ENCODE measurements at regions not wholly inside any gene's neighbourhood (a gene's known extent, or its start where the extent isn't known, plus 50 kb on each side); places are given as distances from the start of the nearest gene placed in this dataset.

DNA sequence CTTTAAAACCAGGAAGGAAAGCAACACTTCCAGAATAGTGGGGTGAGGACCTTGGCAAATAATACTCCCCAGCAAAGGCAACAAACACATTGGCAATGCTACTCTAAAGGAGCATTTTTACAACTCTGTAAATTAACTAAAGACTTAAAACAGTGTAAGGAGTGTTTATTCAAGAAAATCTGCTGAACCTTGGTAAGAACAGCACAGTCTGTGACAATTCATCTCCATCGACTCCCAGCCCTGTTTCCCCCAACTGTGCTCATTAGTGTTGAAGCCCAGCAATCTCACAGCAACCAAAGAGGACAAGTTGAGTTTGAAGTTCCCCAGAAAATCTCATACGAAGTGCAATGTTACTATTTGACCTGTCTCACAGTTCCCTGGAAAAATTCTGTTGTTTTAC is 884.9 kb downstream of the C6orf118 start:
- no peak for DNase-seq

- DNase-seq, result no peak
Measured at GRCh38 chr6:164419099-164419498, 890.3 kb downstream of the C6orf118 start.

- DNase-seq, result no peak
Measured at GRCh38 chr6:164418262-164418588, 891.2 kb downstream of the C6orf118 start.

GRCh38 chr6:164417537-164418261 is 891.7 kb downstream of the C6orf118 start:
- DNase-seq, result no peak

DNA sequence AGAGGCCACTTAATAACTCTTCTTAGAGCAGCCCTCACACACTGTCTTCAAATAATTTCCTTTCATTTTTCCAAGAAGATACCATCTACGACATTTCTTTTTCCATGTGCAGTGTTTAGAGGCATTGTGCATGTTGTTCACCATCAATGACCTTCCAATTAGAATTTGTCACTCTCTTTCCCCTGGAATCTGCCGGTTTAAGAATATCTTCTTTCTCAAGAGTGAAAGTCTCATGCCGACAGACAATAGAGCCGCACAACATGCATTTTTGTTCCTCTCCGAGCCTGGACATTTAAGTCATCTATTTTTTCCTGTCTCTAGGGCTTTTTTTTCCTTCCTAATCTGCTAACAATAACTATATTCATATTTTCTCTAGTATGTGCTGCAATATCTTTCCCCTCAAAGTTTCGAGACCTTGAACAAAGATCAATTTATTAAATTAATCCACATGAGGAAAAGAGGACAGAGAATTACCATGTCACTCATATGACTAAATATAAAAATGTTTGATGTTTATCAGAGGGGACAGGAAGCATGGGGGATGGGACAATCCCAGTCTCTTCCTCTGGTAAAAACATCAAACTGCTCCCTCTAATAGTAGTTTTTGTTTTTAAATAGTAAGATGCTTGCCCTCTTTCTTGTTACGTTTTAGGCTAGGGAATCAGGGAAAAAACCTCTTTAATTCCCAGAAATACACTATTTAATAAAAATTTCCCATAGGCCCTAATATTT is 893.4 kb downstream of the C6orf118 start:
- DNase-seq, result no peak

DNA sequence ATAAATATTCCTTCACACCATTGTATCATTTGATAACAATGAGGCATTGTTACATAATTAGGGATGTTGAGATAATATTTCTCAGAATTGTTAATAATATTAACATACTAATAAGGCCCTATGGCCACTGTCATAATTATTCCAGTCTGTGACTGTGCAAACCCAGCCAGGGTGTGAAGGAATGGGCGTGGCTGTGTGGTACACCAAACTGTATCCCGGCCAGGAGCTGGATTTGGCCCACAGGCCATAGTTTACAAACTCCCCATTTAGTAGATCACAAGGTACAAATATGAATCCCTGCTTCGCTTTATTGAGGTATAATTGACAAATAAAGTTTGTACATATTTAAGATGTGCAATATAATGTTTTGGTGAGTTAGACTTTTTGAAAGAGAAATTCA is 894.7 kb downstream of the C6orf118 start:
- DNase-seq, result no peak

- no peak for DNase-seq
Measured at GRCh38 chr6:164412566-164412965, 896.8 kb downstream of the C6orf118 start.

DNA sequence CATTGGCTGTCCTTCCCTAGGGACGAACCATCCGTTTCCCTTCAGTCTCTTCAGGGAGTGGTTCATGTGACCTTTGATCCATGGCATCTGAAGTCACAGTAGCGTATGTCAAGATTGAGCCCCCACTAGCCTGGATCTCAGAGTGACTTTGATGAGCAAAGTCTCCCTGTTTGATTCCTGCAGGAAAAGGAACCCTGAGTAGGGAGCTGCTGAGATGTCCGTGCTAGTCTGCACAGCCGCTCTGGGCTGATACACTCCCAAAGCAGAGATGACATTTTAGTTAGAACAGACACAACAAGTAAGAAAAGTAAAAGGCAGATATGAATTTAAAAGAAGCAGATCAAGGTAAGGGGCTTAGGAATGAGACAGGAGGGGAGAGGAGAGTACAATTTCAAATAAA is 899.4 kb downstream of the C6orf118 start:
- DNase-seq, result no peak

GRCh38 chr6:164409309-164410009 is 899.9 kb downstream of the C6orf118 start:
- DNase-seq, result no peak

DNA sequence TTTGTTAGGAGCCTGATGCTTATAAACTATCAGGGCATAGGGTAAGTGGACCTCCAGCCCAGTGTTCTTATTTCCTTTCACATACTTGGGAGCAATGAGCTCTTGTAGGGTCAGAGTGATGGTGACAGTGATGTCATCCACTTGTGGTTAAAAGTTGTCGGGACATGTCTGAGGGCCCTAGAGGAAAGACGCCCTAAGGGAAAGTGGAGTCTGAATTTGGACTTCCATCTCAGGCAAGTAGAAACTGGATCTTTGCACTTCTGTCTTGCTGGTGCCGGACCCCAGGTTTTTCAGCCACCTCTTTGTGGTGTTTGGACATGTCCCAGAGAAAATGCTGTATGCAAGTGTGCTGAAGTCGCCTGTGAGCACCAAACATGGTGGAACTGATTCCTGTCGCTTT is 900.5 kb downstream of the C6orf118 start:
- no peak for DNase-seq

- DNase-seq, result no peak
Measured at GRCh38 chr6:164404812-164405488, 904.5 kb downstream of the C6orf118 start.

DNA sequence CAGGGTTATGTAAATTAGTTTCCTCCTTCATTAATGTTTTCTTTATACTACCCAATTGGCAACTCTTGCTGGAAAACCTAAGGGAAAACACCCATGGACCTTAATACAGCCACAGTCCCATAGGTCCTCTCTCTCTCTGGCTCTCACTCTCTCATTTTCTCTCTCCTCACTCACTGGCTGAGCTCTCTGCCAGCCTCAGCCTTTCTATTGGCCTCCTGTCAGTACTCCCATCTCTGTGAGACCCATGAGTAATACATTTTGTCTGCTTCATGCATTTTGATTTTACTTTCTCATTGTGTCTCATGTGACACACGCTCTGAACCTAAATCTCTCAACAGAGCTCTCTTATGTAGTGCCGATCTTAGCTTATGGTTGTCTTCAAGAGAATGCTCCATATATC is 907.5 kb downstream of the C6orf118 start:
- no peak for DNase-seq

DNA sequence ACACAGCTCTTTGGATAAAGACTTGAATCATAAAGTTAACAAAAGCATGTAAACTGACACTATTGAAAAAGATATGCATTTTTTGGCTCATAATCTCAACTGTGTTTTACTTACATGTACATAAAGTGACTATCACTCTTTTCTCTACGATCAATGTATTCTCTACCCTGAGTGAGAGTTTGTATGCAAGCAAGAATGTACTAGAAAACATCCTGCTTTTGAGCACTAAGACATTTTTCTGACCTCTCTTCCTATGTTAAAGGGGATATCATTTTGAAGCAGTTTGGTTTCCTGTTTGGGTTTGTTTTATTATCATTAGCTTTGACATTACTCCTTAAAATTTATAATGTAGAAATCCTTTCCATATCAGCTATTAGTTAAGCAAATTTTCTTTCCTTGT is 910.8 kb downstream of the C6orf118 start:
- DNase-seq, result no peak

DNA sequence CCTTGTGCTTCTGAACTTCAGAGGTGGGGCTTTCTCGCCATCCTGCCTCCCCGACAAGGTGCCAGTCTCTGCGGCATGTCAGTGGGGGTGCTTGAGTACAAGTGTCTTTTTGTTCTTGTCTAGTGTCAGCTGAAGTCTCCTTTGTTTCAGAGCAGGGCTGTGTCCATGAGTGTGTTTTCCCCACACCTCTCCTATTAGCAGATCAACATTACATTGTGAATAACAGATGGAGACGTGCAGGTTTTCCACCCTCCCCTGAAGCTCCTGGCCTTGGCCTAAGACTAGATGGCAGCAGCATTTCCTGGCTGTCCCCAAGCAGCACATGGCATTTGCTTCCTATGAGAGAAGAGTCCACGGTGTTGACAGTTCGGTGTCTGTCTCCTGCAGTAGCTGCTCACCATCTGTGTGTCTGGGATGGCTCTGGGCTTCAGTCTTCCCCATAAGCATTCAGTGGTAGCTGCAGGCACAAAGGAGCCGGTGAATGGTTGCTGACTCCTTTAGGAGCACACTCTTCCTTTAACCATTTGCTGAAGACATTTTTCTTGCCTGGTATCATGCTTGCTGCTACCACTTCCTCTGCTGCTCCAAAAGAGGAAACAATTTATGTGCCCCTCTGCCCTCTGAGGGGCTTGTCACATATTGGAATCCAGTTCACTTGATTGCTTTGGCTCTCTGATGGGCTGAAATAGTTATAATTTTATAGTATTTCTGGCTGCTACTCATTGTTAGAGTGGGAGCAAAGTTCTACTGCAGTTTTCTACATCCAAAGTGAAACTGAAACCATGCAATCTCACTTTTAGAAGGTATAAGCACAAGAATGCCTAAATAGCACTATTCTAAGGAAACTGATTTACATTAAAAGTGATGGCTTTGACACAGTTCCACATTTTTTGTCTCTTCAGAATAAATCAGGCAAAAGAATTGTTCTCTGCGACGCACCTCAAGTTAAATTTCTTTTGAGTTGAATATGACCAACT is 913.0 kb downstream of the C6orf118 start:
- no peak for DNase-seq

- DNase-seq, result no peak
Measured at GRCh38 chr6:164379795-164380194, 929.6 kb downstream of the C6orf118 start.

- peak; percentile 33 for DNase-seq
Measured at GRCh38 chr6:164378330-164378729, 931.1 kb downstream of the C6orf118 start.

- no peak for DNase-seq
Measured at GRCh38 chr6:164377348-164377918, 932.0 kb downstream of the C6orf118 start.

GRCh38 chr6:164370773-164371172 is 938.6 kb downstream of the C6orf118 start:
- no peak for DNase-seq

DNA sequence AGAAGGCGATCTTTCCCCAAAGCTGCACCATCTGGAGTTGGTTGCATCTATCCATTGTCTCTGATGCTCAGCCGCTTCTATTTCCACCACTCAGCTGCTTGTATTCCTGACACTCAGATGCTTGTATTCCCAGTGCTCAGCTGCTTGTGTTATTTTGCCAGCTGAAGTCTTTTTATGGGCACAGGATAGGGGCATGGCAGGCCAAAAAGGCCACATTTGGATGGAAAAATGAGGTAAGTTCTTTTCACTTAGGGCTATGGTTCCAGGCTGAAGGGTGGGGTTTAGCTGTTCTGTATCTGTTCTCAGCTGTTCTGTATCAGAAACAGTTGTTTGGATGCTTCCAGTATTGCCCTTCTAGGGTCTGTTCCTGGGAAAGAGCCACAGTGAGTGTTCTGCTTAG is 944.9 kb downstream of the QKI start:
- DNase-seq, result no peak

DNA sequence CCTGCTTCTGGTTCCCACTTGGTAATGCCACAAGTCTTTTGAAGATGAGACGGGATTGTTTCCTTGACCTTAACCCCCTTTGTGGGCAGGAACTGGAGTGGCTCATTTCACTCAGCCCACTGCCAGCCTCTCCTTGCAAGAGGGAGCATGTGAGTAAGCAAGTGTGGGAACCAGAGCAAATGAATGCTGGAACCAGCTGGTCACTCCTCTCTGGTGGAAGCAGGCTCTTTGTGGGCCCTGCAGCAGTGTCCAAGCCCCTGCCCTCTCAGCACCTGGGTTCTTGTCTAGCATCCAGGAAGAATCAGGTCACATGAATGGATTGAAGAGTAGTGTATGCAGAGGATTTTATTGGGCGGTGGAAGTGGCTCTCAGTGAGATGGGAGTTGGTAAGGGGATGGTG is 944.5 kb downstream of the QKI start:
- no peak for DNase-seq

- DNase-seq, result no peak
Measured at GRCh38 chr6:164356814-164357213, 942.3 kb downstream of the QKI start.

- no peak for DNase-seq
Measured at GRCh38 chr6:164347455-164347854, 932.9 kb downstream of the QKI start.

Measured in COR-L47 (cell line).